Small intestine (tissue), 7 donors: ENCODE measurements at regions not wholly inside any gene's neighbourhood (a gene's known extent, or its start where the extent isn't known, plus 50 kb on each side); places are given as distances from the start of the nearest gene placed in this dataset.
"Not testable (repeated sequence)": the region's sequence is repeated elsewhere in the genome, so short reads cannot be mapped to it uniquely, and the experiment has no call there.

Experiments used
- DNase-seq, 2 donors: peaks; one replicate each; pipeline versions ENCODE4 v3.0.0 to v3.0.0-alpha.2; 2013
- FAIRE-seq: peaks from 2 replicates; lab custom pipeline; 2012; peaks lifted over from hg19 to GRCh38; lab: Jason Lieb, UNC
- H3K27ac ChIP-seq, 3 donors: one replicate each; pipeline ENCODE4 v1.5.1; 2013; ENCODE audit warnings: low read length in 2 of 3, mild to moderate bottlenecking in 2 of 3, control low read depth in 1 of 3, inconsistent platforms in 1 of 3, low read depth in 1 of 3, moderate library complexity in 1 of 3
- H3K27me3 ChIP-seq, 3 donors: one replicate each; pipeline ENCODE4 v1.6.1; 2013; ENCODE audit warnings: low read length in 3 of 3, inconsistent platforms in 1 of 3; ENCODE audit not compliant: control insufficient read depth in 3 of 3, insufficient read depth in 3 of 3
- H3K36me3 ChIP-seq, 3 donors: one replicate each; pipeline ENCODE4 v1.6.1; 2013; ENCODE audit warnings: low read length in 3 of 3, inconsistent platforms in 1 of 3, low read depth in 1 of 3, mild to moderate bottlenecking in 1 of 3, moderate library complexity in 1 of 3; ENCODE audit not compliant: control insufficient read depth in 3 of 3, insufficient read depth in 2 of 3
- H3K4me1 ChIP-seq, 3 donors: one replicate each; pipeline ENCODE4 v1.6.1; 2013; ENCODE audit warnings: low read length in 2 of 3, inconsistent platforms in 1 of 3, low read depth in 1 of 3, mild to moderate bottlenecking in 1 of 3, moderate library complexity in 1 of 3; ENCODE audit not compliant: control insufficient read depth in 3 of 3, insufficient read depth in 2 of 3
- H3K4me3 ChIP-seq, 3 donors: one replicate each; pipeline ENCODE4 v1.5.1; 2013; ENCODE audit warnings: low read length in 3 of 3, control low read depth in 1 of 3, inconsistent platforms in 1 of 3, low read depth in 1 of 3, mild to moderate bottlenecking in 1 of 3, moderate library complexity in 1 of 3
- H3K9me3 ChIP-seq, 2 donors: one replicate each; pipeline ENCODE4 v1.6.1; 2013; ENCODE audit warnings: low read depth in 1 of 2, low read length in 1 of 2; ENCODE audit not compliant: control insufficient read depth in 2 of 2, insufficient read depth in 1 of 2
- WGBS, 3 donors: extraction: QIAGEN DNeasy Blood & Tissue Kit; methylation state at CpG; one replicate each; pipeline ENCODE4 v1.1.7; 2013; 5-methylcytosine and 5-hydroxymethylcytosine counted together
- donor health status: healthy with polysubstance abuse.
- donor health status: control.
- donor health status: control.
- donor health status: Bipolar disorder and iron deficiency.
- donor health status: healthy.

- no peak for DNase-seq
- Histone ChIP-seq H3K27ac (no peak overlapping the region), H3K36me3 (no peaks in the 10 kb centered on the region), H3K4me3 (no peak overlapping the region), H3K4me1 (no peaks in the 10 kb centered on the region), H3K27me3 (no peaks in the 10 kb centered on the region), H3K9me3 (no peaks in the 10 kb centered on the region)
- 73 to 87% (median 75%) methylated on average over 6 of the region's 6 CpGs for WGBS, 3 donors
- no peak for FAIRE-seq
Measured at GRCh38 chr6:146972546-146972945, 231.7 kb upstream of the STXBP5 start.

DNA sequence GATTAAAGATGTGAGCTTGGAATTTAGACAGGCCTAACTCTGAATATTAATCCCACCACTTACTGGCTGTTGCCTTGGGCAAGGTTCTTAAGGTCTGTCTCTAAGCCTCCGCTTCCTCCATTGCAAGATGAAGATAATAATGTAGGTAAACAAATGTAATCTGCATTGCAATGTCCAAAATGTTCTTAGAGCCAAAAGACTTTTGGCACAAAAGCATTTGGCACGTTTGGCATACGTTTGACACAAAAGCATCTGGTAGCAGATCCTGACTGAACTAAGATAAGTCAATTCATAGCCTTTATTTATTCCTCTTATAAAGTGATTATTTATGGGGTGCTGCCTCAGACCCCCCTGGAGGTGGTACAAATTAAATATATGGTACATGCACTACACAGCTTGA lies 229.9 kb upstream of the STXBP5 start:
- Histone ChIP-seq H3K36me3 (no peaks in the 10 kb centered on the region), H3K27me3 (no peaks in the 10 kb centered on the region), H3K9me3 (no peaks in the 10 kb centered on the region), H3K4me3 (no peak overlapping the region), H3K27ac (no peak overlapping the region), H3K4me1 (no peaks in the 10 kb centered on the region)
- no peak for DNase-seq
- no peak for FAIRE-seq
- WGBS, 3 donors: 73 to 78% (median 74%) methylated on average over 3 of the region's 3 CpGs

- WGBS, 3 donors: 78 to 80% (median 79%) methylated on average over 3 of the region's 3 CpGs
- Histone ChIP-seq H3K9me3 (no peaks in the 10 kb centered on the region), H3K27ac (no peak overlapping the region), H3K36me3 (no peaks in the 10 kb centered on the region), H3K27me3 (no peaks in the 10 kb centered on the region), H3K4me3 (no peak overlapping the region), H3K4me1 (no peaks in the 10 kb centered on the region)
- FAIRE-seq (no peak), DNase-seq (no peak)
Measured at GRCh38 chr6:146975093-146975492, 229.1 kb upstream of the STXBP5 start.

DNA sequence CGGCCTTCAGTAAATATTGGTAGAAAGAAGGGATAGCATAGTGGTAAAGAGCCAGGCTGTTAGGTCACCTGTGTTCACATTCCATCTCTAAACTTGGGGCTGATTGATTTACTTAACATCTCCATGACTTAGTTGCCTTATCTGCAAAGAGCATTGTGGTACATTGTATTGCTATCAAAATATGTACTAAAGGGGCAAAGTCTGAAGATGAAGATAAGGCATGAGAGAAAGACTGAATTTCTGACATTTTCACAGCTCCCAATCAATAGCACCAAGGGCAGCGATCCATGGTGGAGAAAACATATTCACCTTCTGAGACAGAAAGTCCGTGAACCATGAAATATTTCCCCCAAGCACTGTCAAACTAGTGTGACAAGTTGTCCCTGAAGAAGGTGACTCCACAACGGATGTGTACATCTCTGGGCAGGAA lies 223.3 kb upstream of the STXBP5 start:
- no peaks in the 10 kb centered on the region for H3K27me3 ChIP-seq
- FAIRE-seq: no peak
- WGBS, 3 donors: 62 to 78% (median 68%) methylated on average over 4 of the region's 4 CpGs

GRCh38 chr6:146981981-146982380 lies 222.2 kb upstream of the STXBP5 start:
- H3K9me3 ChIP-seq: no peaks in the 10 kb centered on the region
- FAIRE-seq (no peak), DNase-seq (no peak)
- no peaks in the 10 kb centered on the region for H3K36me3 ChIP-seq
- no peaks in the 10 kb centered on the region for H3K27me3 ChIP-seq
- H3K4me3 ChIP-seq: no peak overlapping the region
- 64 to 77% (median 76%) methylated on average over 3 of the region's 3 CpGs for WGBS, 3 donors
- H3K4me1 ChIP-seq: peaks cover 0 to 4% (median 0%) of the 10 kb centered on the region in 3 donors
- no peak overlapping the region for H3K27ac ChIP-seq

More for the DNA sequence above, 223.3 kb upstream of the STXBP5 start:
- H3K4me3 ChIP-seq: no peak overlapping the region
- no peaks in the 10 kb centered on the region for H3K9me3 ChIP-seq
- DNase-seq: no peak
- no peaks in the 10 kb centered on the region for H3K36me3 ChIP-seq
- H3K27ac ChIP-seq: no peak overlapping the region
- peaks cover 0 to 4% (median 0%) of the 10 kb centered on the region in 3 donors for H3K4me1 ChIP-seq

- FAIRE-seq: no peak
- 47 to 68% (median 61%) methylated on average over 11 of the region's 11 CpGs for WGBS, 3 donors
- Histone ChIP-seq H3K4me1 (peaks cover 0 to 4% (median 0%) of the 10 kb centered on the region in 3 donors), H3K4me3 (no peak overlapping the region), H3K36me3 (no peaks in the 10 kb centered on the region), H3K27me3 (no peaks in the 10 kb centered on the region), H3K27ac (no peak overlapping the region), H3K9me3 (no peaks in the 10 kb centered on the region)
- peak in 1 of 2 donors; percentile 5 for DNase-seq
Measured at GRCh38 chr6:146984251-146984924, 219.8 kb upstream of the STXBP5 start.

DNA sequence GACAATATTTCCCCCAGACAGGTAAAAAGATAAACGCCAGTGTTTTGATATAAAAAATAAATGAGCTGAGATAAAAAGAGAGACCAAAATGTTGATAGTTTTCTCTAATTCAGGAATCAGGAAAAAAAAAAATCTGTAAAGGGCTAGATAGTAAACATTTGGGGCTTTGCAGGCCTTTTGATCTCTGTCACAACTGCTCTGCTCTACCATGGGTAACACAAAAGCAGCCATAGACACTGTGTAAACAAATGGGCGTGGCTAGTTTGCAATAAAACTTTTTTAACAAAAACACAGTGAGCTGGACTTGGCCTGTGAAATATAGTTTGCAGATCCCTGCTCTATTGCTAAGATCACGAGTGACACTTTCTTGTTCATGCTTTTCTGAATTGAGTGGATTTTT lies 219.1 kb upstream of the STXBP5 start:
- H3K4me1 ChIP-seq: peaks cover 0 to 4% (median 0%) of the 10 kb centered on the region in 3 donors
- no peaks in the 10 kb centered on the region for H3K9me3 ChIP-seq
- H3K27ac ChIP-seq: no peak overlapping the region
- peak; percentile 40 to 54 for DNase-seq
- H3K27me3 ChIP-seq: no peaks in the 10 kb centered on the region
- H3K4me3 ChIP-seq: no peak overlapping the region
- 14 to 39% (median 24%) methylated on average over 3 of the region's 3 CpGs for WGBS, 3 donors
- no peaks in the 10 kb centered on the region for H3K36me3 ChIP-seq
- no peak for FAIRE-seq

DNA sequence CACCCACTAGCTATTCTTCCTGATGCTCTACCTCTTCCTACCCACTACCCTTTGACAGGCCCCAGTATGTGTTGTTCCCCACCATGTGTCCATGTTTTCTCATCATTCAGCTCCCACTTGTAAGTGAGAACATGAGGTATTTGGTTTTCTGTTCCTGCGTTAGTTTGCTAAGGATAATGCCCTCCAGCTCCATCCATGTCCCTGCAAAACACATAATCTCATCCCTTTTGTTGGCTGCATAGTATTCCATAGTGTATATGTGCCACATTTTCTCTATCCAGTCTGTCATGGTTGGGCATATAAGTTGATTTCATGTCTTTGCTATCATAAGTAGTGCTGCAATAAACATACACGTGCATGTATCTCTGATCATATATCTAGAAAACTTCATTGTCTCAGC lies 218.3 kb upstream of the STXBP5 start:
- DNase-seq (no peak), FAIRE-seq (no peak)
- Histone ChIP-seq H3K27ac (no peak overlapping the region), H3K9me3 (no peaks in the 10 kb centered on the region), H3K4me1 (peaks cover 0 to 2% (median 0%) of the 10 kb centered on the region in 3 donors), H3K27me3 (no peaks in the 10 kb centered on the region), H3K36me3 (no peaks in the 10 kb centered on the region), H3K4me3 (no peak overlapping the region)
- WGBS, 3 donors: 95 to 97% (median 95%) methylated on average over 2 of the region's 2 CpGs

DNA sequence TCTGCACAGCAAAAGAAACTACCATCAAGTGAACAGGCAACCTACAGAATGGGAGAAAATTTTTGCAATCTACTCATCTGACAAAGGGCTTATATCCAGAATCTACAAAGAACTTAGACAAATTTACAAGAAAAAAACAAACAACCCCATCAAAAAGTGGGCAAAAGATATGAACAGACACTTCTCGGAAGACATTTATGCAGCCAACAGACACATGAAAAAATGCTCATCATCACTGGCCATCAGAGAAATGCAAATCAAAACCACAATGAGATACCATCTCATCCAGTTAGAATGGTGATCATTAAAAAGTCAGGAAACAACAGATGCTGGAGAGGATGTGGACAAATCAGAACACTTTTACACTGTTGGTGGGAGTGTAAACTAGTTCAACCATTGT lies 216.3 kb upstream of the STXBP5 start:
- H3K9me3 ChIP-seq, H3K27ac ChIP-seq, H3K27me3 ChIP-seq, H3K4me1 ChIP-seq, H3K4me3 ChIP-seq, FAIRE-seq, H3K36me3 ChIP-seq, DNase-seq: not testable (repeated sequence)
- WGBS, 3 donors: 97 to 100% (median 100%) methylated on average over 1 of the region's 1 CpG
